RWPE1 (cell line): ENCODE measurements at regions not wholly inside any gene's neighbourhood (a gene's known extent, or its start where the extent isn't known, plus 50 kb on each side); places are given as distances from the start of the nearest gene placed in this dataset.

ENCODE experiments used
- CTCF ChIA-PET: fragments of 350-600 bp; sonication (Branson Sonifier 250); formaldehyde crosslinking; extraction: SDS; loops from one replicate; lab custom pipeline; 2021; lab: Yijun Ruan, JAX
- POLR2A ChIA-PET: fragments of 400-600 bp; formaldehyde crosslinking; extraction: SDS; loops from one replicate; lab custom pipeline; 2020; ENCODE audit warnings: antibody characterized with exemption; ENCODE audit not compliant: low non-redundant PET; lab: Yijun Ruan, JAX
- DNase-seq: peaks from one replicate; pipeline ENCODE4 v3.0.0; 2012; ENCODE audit warnings: low spot score
- H3K27ac ChIP-seq: fragments of 450-650 bp; 2 replicates; pipeline ENCODE4 v1.5.1; 2017
- CTCF ChIP-seq: fragments of 450-650 bp; conservative IDR thresholded peaks from 2 replicates; pipeline ENCODE4 v1.5.1; 2017; ENCODE audit warnings: low read depth, mild to moderate bottlenecking

GRCh38 chr6:9208966-9209365 is 773.6 kb upstream of the SLC35B3 start:
- no peak overlapping the region for H3K27ac ChIP-seq
- ChIA-PET CTCF (interaction anchor here (0.5 kb wide), 1 partner anchor 834 kb away, joined by 9 read pairs; no protein-coding TSS in a partner anchor), POLR2A (no interaction called here)
- no peak for TF ChIP-seq CTCF
- DNase-seq: no peak

GRCh38 chr6:9205645-9206044 is 770.3 kb upstream of the SLC35B3 start:
- ChIA-PET CTCF (interaction anchor here (0.5 kb wide), 1 partner anchor 320 kb away, joined by 3 read pairs; no protein-coding TSS in a partner anchor), POLR2A (no interaction called here)
- H3K27ac ChIP-seq: no peak overlapping the region
- no peak for DNase-seq
- no peak for TF ChIP-seq CTCF

GRCh38 chr6:9204171-9204570 is 768.8 kb upstream of the SLC35B3 start:
- TF ChIP-seq CTCF: no peak
- no peak overlapping the region for H3K27ac ChIP-seq
- ChIA-PET POLR2A (no interaction called here), CTCF (interaction anchor here (0.5 kb wide), 1 partner anchor 1053 kb away, joined by 3 read pairs; no protein-coding TSS in a partner anchor)
- DNase-seq: peak; percentile 71

DNA sequence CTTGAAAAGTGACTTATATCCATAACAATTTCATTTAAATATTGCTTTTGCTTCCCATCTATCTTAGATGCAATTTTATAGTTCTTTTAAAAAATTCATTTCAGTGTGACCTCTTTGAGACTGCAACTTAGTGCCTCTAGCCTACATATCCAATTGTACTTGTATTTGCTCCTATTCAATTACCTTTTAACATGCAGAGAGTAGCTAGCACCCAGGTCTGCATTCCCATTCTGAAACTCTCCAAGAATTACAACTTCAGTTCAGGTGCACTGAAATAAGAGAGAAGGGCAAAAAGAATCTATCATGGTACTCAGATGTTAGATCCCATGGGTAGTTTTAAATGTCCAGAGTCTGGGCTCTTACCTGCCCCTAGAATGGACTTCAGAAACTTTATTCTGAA is 765.4 kb upstream of the SLC35B3 start:
- TF ChIP-seq CTCF: no peak
- no peak overlapping the region for H3K27ac ChIP-seq
- DNase-seq: no peak
- POLR2A ChIA-PET: no interaction called here
- CTCF ChIA-PET: no interaction called here

DNA sequence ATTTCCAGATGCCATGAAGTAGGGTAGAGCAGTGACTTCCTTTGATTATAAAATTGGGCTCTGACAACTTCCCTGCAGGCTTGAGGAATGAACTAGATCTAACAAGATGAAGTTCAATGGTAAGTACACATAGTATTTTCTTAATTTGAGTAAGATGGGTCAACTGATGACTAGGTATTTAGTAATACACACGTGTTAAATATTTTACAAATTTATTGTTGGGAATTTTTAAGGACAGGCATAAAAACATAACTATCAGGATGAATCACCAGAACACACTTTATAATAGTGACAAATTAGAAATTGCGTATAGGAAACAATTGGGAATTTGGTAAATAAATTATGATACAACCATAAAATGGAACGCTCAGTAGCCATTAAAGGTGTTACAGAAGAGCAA is 762.4 kb upstream of the SLC35B3 start:
- H3K27ac ChIP-seq: no peak overlapping the region
- CTCF ChIA-PET: no interaction called here
- DNase-seq: peak; percentile 22
- TF ChIP-seq CTCF: no peak
- POLR2A ChIA-PET: no interaction called here

GRCh38 chr6:9195322-9195721 is 760.0 kb upstream of the SLC35B3 start:
- POLR2A ChIA-PET: no interaction called here
- no peak for TF ChIP-seq CTCF

More at GRCh38 chr6:9195322-9195721, 760.0 kb upstream of the SLC35B3 start:
- CTCF ChIA-PET: no interaction called here
- H3K27ac ChIP-seq: no peak overlapping the region
- DNase-seq: no peak
